CD14-positive monocyte (primary cell): ENCODE measurements at regions not wholly inside any gene's neighbourhood (a gene's known extent, or its start where the extent isn't known, plus 50 kb on each side); places are given as distances from the start of the nearest gene placed in this dataset.
"Not testable (repeated sequence)": the region's sequence is repeated elsewhere in the genome, so short reads cannot be mapped to it uniquely, and the experiment has no call there.

Source experiments
- DNase-seq, 3 donors: peaks; one replicate each; pipeline ENCODE4 v3.0.0-alpha.2; 2011 to 2022
- H2AFZ ChIP-seq: 2 replicates; pipeline ENCODE4 v1.6.0; 2012; ENCODE audit warnings: mild to moderate bottlenecking, low read depth, low read length, inconsistent platforms; ENCODE audit not compliant: insufficient read depth, poor library complexity, severe bottlenecking
- H3K27ac ChIP-seq, 2 donors: 1 replicate in 1 of 2; 2 replicates in 1 of 2; pipeline ENCODE4 v1.5.1; 2012 to 2013; ENCODE audit warnings: low read length in 2 of 2, control low read depth in 1 of 2, inconsistent platforms in 1 of 2, low read depth in 1 of 2, mild to moderate bottlenecking in 1 of 2
- H3K27me3 ChIP-seq, 2 donors: one replicate each; pipeline versions ENCODE4 v1.6.0 to v1.6.1; 2011 to 2013; ENCODE audit warnings: low read length in 2 of 2; ENCODE audit not compliant: control insufficient read depth in 2 of 2, insufficient read depth in 2 of 2
- H3K36me3 ChIP-seq, 2 donors: replicated peaks in 1 of 2; 1 replicate in 1 of 2; 2 replicates in 1 of 2; pipeline versions ENCODE4 v1.5.1 to v1.6.1; 2012 to 2013; ENCODE audit warnings: low read length in 2 of 2, control low read depth in 1 of 2, inconsistent platforms in 1 of 2, mild to moderate bottlenecking in 1 of 2; ENCODE audit not compliant: insufficient read depth in 2 of 2, control insufficient read depth in 1 of 2
- H3K4me1 ChIP-seq, 2 donors: 1 replicate in 1 of 2; 2 replicates in 1 of 2; pipeline versions ENCODE4 v1.5.1 to v1.6.1; 2012 to 2013; ENCODE audit warnings: low read length in 2 of 2, control low read depth in 1 of 2, inconsistent platforms in 1 of 2, mild to moderate bottlenecking in 1 of 2, moderate library complexity in 1 of 2; ENCODE audit not compliant: insufficient read depth in 2 of 2, control insufficient read depth in 1 of 2
- H3K4me2 ChIP-seq: replicated peaks from 2 replicates; pipeline ENCODE3; 2012; ENCODE audit warnings: low read length, moderate library complexity, mild to moderate bottlenecking; ENCODE audit not compliant: poor library complexity, severe bottlenecking; ENCODE audit errors: extremely low read depth
- H3K4me3 ChIP-seq, 3 experiments: fragments of 200-600 bp in 1 of 3; sonication (generic) in 1 of 3; replicated peaks in 1 of 3; 1 replicate in 2 of 3; 2 replicates in 1 of 3; pipeline ENCODE4 v1.5.1; 2011 to 2013; ENCODE audit warnings: low read length in 3 of 3, mild to moderate bottlenecking in 3 of 3, control low read depth in 2 of 3, low read depth in 2 of 3, inconsistent platforms in 1 of 3, moderate library complexity in 1 of 3
- H3K79me2 ChIP-seq: 2 replicates; pipeline ENCODE4 v1.6.0; 2012; ENCODE audit warnings: mild to moderate bottlenecking, control low read depth, inconsistent platforms, low read length, moderate library complexity; ENCODE audit not compliant: insufficient read depth
- H3K9ac ChIP-seq: 2 replicates; pipeline ENCODE4 v1.6.0; 2017; ENCODE audit warnings: low read length, mild to moderate bottlenecking; ENCODE audit not compliant: insufficient read depth, poor library complexity, severe bottlenecking
- H3K9me3 ChIP-seq, 2 donors: replicated peaks in 1 of 2; 1 replicate in 1 of 2; 2 replicates in 1 of 2; pipeline versions ENCODE4 v1.5.1 to v1.6.1; 2012 to 2013; ENCODE audit warnings: low read length in 2 of 2, control low read depth in 1 of 2; ENCODE audit not compliant: control insufficient read depth in 1 of 2, insufficient read depth in 1 of 2
- H4K20me1 ChIP-seq: 2 replicates; pipeline ENCODE4 v1.6.0; 2012; ENCODE audit warnings: mild to moderate bottlenecking, low read length, control low read depth, moderate library complexity; ENCODE audit not compliant: insufficient read depth
- H3K27ac Mint-ChIP-seq, 7 donors: one replicate each; pipeline ENCODE4 v1.8.0; 2020; ENCODE audit warnings: mild to moderate bottlenecking in 7 of 7, mixed read lengths in 7 of 7, moderate library complexity in 6 of 7, inconsistent platforms in 2 of 7
- H3K27me3 Mint-ChIP-seq, 3 donors: one replicate each; pipeline ENCODE4 v1.8.0; 2021 to 2022; ENCODE audit warnings: low read depth in 3 of 3, mild to moderate bottlenecking in 3 of 3, mixed read lengths in 3 of 3, moderate library complexity in 3 of 3, inconsistent platforms in 1 of 3
- H3K36me3 Mint-ChIP-seq, 2 donors: one replicate each; pipeline ENCODE4 v1.8.0; 2020; ENCODE audit warnings: mixed read lengths in 2 of 2, inconsistent platforms in 1 of 2, mild to moderate bottlenecking in 1 of 2
- H3K4me1 Mint-ChIP-seq: one replicate; pipeline ENCODE4 v1.8.0; 2020; ENCODE audit warnings: mild to moderate bottlenecking, mixed read lengths
- H3K4me3 Mint-ChIP-seq, 2 donors: one replicate each; pipeline ENCODE4 v1.8.0; 2020; ENCODE audit warnings: mild to moderate bottlenecking in 2 of 2, mixed read lengths in 2 of 2, moderate library complexity in 1 of 2
- H3K9me3 Mint-ChIP-seq, 7 donors: one replicate each; pipeline ENCODE4 v1.8.0; 2020 to 2022; ENCODE audit warnings: mixed read lengths in 7 of 7, mild to moderate bottlenecking in 6 of 7, moderate library complexity in 6 of 7, inconsistent platforms in 2 of 7
- WGBS: methylation state at CpG from one replicate; pipeline ENCODE4 v1.1.5; 2013; ENCODE audit warnings: missing lambda C conversion rate; ENCODE audit not compliant: insufficient coverage; 5-methylcytosine and 5-hydroxymethylcytosine counted together
- intact Hi-C, 2 donors: fragments of 100-400 bp; cut with micrococcal nuclease; formaldehyde crosslinking; loops; one replicate each; pipeline versions ENCODE4 v1.15.0 to v1.15.1; 2023
- TF ChIP-seq, protein P1 (sequence below): fragments of 200-600 bp; IDR thresholded peaks from one replicate; pipeline ENCODE4 v1.8.0; 2022; ENCODE audit warnings: antibody characterized with exemption, mild to moderate bottlenecking

DNA sequence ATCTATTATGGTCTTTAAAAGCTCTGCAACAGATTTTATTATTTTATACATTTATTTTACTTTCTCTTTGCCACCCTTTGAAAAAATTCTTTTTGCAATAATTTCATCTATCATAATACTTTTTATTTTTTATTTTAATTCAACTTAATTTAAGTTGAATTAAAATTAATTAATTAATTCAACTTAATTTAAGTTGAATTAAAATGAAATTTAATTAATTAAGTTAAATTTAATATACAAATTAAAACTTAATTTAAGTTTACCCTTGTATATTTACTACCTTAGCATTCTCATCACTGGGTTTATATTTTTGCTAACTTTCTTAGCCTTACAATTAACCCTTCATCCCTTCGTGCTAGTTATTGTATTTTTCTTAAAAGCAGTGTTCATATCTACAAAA, 301.4 kb downstream of the SLITRK5 start:
- intact Hi-C loops, result no loop called here
- Histone ChIP-seq H3K4me2 (no peak overlapping the region), H3K36me3 (no peaks in the 10 kb centered on the region), H2AFZ (no peak overlapping the region), H3K79me2 (no peaks in the 10 kb centered on the region), H3K4me3 (no peak overlapping the region), H3K27me3 (no peaks in the 10 kb centered on the region), H3K27ac (no peak overlapping the region), H3K4me1 (no peaks in the 10 kb centered on the region), H3K9me3 (peaks cover 0 to 11% of the 10 kb centered on the region in 2 donors), H3K9ac (no peak overlapping the region), H4K20me1 (no peaks in the 10 kb centered on the region)
- WGBS, result no CpG with 5 or more reads among the region's 1 CpG
- Mint-ChIP-seq H3K4me1 (no peaks in the 10 kb centered on the region), H3K9me3 (peaks cover 2 to 11% (median 7%) of the 10 kb centered on the region in 7 donors), H3K27me3 (peaks cover 0 to 2% (median under 1%) of the 10 kb centered on the region in 3 donors), H3K36me3 (no peaks in the 10 kb centered on the region), H3K27ac (no peak overlapping the region), H3K4me3 (no peak overlapping the region)
- no peak for DNase-seq
- TF ChIP-seq, protein P1, sequence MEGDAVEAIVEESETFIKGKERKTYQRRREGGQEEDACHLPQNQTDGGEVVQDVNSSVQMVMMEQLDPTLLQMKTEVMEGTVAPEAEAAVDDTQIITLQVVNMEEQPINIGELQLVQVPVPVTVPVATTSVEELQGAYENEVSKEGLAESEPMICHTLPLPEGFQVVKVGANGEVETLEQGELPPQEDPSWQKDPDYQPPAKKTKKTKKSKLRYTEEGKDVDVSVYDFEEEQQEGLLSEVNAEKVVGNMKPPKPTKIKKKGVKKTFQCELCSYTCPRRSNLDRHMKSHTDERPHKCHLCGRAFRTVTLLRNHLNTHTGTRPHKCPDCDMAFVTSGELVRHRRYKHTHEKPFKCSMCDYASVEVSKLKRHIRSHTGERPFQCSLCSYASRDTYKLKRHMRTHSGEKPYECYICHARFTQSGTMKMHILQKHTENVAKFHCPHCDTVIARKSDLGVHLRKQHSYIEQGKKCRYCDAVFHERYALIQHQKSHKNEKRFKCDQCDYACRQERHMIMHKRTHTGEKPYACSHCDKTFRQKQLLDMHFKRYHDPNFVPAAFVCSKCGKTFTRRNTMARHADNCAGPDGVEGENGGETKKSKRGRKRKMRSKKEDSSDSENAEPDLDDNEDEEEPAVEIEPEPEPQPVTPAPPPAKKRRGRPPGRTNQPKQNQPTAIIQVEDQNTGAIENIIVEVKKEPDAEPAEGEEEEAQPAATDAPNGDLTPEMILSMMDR, result no peak

DNA sequence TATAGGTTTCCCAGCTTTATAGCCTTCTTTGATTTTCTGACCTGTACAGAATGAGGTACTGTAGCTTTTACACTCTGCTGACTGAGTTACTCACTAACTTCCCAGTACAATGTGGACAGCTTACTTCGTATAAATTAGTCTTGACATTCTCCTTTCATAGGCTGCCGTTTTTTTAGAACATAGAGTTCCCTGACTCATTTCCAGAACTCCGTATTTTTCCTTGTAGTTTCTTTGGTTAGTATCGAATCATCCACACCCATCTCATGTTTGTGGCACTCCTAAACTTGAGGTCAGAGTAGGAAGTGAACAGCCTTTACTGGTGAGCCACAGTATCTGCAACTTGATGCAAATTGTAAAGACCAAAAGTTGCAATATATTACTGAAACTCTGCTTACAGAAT, 303.9 kb downstream of the SLITRK5 start:
- Mint-ChIP-seq H3K9me3 (peaks cover 2 to 11% (median 6%) of the 10 kb centered on the region in 7 donors), H3K4me3 (no peak overlapping the region), H3K27ac (no peak overlapping the region), H3K27me3 (peaks cover 0 to 2% (median 0%) of the 10 kb centered on the region in 3 donors), H3K4me1 (no peaks in the 10 kb centered on the region), H3K36me3 (no peaks in the 10 kb centered on the region)
- Histone ChIP-seq H3K9me3 (peaks cover 0 to 8% of the 10 kb centered on the region in 2 donors), H4K20me1 (no peaks in the 10 kb centered on the region), H3K79me2 (no peaks in the 10 kb centered on the region), H3K4me1 (no peaks in the 10 kb centered on the region), H2AFZ (no peak overlapping the region), H3K4me3 (no peak overlapping the region), H3K4me2 (no peak overlapping the region), H3K27me3 (no peaks in the 10 kb centered on the region), H3K27ac (no peak overlapping the region), H3K36me3 (no peaks in the 10 kb centered on the region), H3K9ac (no peak overlapping the region)
- TF ChIP-seq, protein P1, result no peak
- no peak for DNase-seq
- WGBS, result no CpG with 5 or more reads among the region's 4 CpGs
- intact Hi-C loops, result no loop called here

DNA sequence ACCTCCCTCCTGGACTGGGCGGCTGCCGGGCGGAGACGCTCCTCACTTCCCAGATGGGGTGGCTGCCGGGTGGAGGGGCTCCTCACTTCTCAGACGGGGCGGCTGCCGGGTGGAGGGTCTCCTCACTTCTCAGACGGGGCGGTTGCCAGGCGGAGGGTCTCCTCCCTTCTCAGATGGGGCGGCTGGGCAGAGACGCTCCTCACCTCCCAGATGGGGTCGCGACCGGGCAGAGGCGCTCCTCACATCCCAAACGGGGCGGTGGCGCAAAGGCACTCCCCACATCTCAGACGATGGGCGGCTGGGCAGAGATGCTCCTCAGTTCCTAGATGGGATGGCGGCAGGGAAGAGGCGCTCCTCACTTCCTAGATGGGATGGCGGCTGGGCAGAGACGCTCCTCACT, 305.5 kb downstream of the SLITRK5 start:
- DNase-seq, intact Hi-C loops, H3K4me1 Mint-ChIP-seq, H3K79me2 ChIP-seq, H3K4me1 ChIP-seq, H3K4me3 ChIP-seq, H3K36me3 ChIP-seq, H3K27me3 Mint-ChIP-seq, H3K4me3 Mint-ChIP-seq, H3K27ac Mint-ChIP-seq, H2AFZ ChIP-seq, H3K9me3 ChIP-seq, H3K27me3 ChIP-seq, H3K4me2 ChIP-seq, H3K9ac ChIP-seq, H3K36me3 Mint-ChIP-seq, H3K27ac ChIP-seq, H4K20me1 ChIP-seq: not testable (repeated sequence)
- 100% methylated on average over 2 of the region's 26 CpGs for WGBS
- peaks cover 2 to 11% (median 6%) of the 10 kb centered on the region in 7 donors for H3K9me3 Mint-ChIP-seq
